ENCODE measurements at regions not wholly inside any gene's neighbourhood (a gene's known extent, or its start where the extent isn't known, plus 50 kb on each side); places are given as distances from the start of the nearest gene placed in this dataset.
"Not testable (repeated sequence)": the region's sequence is repeated elsewhere in the genome, so short reads cannot be mapped to it uniquely, and the experiment has no call there.

DNA sequence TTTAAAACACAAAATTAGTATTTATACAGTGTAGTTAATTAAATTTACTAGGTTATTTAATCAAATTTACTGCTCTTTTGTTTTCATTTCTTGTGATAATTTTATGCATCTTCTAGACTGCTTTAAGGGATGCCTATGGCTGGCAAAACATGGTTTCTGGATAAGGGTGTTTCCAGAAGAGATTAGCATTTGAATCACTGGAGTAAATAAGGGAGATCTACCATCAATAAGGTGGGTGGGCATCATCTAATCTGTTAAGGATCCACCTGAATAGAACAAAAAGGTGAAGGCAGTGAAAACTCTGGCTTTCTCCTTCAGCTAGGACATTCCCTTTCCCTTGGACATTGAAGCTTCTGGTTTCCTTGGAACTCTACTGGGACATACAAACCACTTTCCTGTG is 146.2 kb upstream of the LAMA2 start:
- no peak for DNase-seq

GRCh38 chr6:128731249-128732165 is 151.4 kb upstream of the LAMA2 start:
- DNase-seq, result peak in 1 of 4 experiments; percentile 1

GRCh38 chr6:128727500-128727899 is 155.4 kb upstream of the LAMA2 start:
- no peak for DNase-seq

DNA sequence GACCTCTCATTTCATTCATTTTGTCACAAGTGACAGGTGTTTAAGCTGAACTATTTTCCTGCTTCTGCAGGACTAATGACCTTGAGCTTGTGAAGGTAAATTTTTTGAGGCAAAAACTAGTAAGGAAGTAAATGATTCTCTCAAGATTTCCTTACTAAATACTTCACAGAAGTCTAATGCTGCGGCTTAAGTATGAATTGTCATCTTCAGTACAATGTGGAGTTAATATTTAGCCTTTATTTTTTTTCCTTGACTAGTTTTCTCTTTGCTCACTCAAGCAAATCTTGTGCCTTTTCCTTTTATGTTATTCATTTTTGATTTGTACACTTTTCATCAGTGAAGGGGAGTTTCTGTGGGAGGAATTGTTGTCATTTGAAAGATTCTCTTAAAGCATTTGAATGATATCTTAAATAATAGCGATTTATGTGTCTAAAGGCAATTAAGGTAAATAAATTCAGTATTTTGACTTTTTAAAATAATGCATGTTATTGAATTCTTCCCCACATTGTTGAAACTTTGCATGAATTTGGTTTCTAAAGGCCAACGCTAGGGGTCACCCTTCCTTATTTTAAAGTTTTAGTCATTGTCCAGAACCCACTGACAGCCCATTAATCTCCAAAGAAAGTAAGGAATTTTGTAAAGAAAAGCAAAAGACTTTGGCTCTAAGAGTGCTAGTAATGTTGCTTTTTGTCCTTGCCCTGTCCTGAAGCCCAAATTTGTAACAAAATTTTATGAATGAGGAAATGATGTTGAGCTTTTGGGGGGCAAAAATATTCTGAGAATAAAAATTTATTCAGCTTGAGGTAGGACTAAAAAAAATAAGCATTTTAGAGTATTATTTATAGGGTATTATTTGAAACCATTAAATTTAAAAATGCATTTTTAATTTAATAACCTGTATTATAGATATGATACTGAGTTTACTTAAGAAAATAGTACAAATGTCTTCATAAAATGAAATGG is 157.4 kb upstream of the LAMA2 start:
- peak; percentile 15 to 53 (median 39) for DNase-seq

- no peak for DNase-seq
Measured at GRCh38 chr6:128724738-128725137, 158.2 kb upstream of the LAMA2 start.

GRCh38 chr6:128723667-128724066 is 159.3 kb upstream of the LAMA2 start:
- DNase-seq, result no peak

GRCh38 chr6:128720891-128721290 is 162.0 kb upstream of the LAMA2 start:
- no peak for DNase-seq

- no peak for DNase-seq
Measured at GRCh38 chr6:128719786-128720185, 163.2 kb upstream of the LAMA2 start.

DNA sequence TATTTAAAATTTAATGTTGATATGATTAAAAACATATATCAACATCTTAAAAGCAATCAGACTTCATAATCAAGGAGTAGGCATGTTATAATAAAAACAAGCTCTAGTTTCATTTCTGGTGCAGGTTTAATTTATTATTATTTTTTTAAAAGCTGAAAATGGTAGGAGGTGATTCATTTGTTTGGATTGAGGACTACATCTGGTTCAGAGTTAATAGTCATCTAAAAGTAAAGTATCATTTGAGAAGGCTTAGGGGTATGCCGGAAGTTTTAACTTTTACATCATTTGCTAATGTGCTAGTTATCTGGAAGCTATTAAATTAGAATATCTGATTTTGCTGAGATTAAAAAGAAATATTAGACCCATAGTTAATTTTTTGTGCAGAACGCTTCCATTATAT is 169.5 kb upstream of the LAMA2 start:
- no peak for DNase-seq

GRCh38 chr6:128712898-128713297 is 170.0 kb upstream of the LAMA2 start:
- no peak for DNase-seq

DNA sequence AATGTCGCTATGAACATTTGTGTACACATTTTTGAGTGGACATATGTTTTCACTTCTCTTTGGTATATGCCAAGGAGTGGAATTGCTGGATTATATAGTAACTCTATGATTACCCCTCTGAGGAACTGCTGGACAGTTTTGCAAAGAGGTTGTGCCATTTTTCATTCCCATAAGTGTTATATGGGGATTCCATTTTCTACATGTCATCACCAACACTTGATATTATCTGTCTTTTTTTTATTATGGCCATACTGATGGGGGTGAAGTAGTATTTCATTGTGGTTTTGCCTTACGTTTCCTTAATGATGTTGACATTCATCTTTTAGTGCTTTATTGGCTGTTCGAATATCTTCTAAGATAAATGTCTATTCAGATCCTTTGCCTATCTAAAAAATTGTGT is 171.8 kb upstream of the LAMA2 start:
- DNase-seq, result no peak

GRCh38 chr6:128710315-128710714 is 172.6 kb upstream of the LAMA2 start:
- no peak for DNase-seq

DNA sequence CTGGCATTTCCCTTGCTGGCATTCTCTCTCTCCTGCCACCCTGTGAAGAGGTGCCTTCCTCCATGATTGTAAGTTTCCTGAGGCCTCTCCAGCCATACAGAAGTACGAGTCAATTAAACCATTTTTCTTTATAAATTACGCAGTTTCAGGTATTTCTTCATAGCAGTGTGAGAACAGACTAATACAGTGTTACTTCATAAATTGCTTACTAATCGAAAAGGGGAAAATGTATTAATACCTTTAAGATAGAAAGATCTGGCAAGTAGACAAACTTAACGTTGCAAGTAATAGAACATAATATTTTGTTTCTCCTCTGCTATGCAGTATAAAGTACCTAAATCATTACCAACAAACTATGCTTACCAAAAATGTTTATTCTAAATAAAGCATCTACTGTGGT is 178.3 kb upstream of the LAMA2 start:
- no peak for DNase-seq

GRCh38 chr6:128703794-128704193 is 179.1 kb upstream of the LAMA2 start:
- not testable (repeated sequence) for DNase-seq

DNA sequence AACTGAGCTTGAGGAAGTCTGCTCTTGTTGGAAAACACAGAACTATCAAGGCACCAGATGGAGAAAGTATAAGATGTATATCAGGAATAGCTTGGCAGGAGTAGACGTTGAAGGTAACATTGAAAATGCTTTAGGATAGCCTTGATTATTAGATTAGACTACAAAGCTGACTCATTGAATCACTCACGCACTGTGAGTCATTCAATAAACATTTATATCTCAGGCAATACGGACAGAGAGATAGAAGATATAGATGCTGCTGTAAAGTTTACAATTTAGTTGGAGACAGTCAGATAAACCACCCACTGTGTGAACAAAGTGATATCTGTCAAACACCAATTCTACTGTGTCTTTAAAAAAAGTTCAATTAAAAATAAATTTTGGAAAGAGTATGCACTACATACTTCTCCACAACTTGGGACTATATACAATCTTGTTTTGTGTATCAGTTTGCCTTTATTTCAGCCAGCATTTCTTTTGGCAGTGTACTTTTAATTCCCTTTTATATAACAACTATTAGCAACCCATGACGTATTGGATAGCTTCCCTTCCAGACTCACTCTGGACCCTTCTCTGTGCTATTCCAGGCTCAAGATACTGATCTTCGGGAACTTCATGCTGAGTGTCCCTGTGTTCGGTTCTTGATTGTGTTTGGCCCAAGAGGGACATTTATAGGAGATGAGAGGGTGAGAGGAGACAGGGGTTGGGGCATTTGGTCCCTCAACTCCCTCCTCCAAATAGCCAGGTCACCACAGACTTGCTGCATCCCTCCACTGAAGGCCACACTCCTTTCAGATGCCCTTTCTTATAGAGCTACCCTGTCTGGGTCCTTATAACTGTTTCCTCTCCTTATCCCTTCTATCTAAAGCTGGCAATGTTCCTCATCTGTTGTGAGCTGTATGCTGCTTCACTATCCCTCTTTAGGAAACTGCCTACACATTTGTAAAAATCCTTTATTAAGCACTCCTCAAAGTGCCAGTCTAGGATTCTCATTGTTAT is 176.6 kb upstream of the PTPRK start:
- no peak for DNase-seq

DNA sequence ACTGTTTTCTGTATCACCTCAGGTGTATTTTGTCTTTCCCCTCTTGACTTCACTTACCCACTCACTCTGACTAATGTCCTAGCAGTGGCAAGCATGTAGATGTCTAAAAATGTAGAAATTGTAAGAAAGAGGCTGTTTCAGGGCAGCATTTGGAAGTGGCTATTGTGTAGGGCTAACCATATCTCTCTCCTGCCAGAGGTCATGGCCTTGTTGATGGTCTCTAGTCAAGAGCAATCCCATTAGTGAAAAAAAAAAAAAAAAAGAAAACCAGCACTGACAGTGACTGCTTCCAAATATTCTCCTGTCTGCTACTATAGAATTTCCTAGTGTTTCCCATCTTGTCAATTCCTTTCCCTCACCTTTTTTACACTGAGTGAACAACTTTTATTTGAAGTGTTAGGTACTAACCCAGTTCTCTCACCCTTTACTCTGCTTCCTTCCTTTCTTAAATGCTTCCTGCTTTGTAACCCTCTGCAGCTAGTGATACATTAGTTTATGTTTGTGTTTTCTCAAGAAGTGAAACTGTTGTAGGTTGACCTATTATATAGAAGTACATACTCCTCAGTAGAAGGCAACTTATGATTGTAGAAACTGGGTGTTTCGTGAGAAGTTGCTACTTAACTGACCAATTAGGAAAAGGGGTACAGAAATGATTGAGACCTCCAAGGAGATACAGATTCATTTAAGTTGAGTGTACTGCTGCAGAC is 174.1 kb upstream of the PTPRK start:
- no peak for DNase-seq

GRCh38 chr6:128690063-128690462 is 169.7 kb upstream of the PTPRK start:
- DNase-seq, result no peak

- DNase-seq, result no peak
Measured at GRCh38 chr6:128686084-128686483, 165.7 kb upstream of the PTPRK start.

DNA sequence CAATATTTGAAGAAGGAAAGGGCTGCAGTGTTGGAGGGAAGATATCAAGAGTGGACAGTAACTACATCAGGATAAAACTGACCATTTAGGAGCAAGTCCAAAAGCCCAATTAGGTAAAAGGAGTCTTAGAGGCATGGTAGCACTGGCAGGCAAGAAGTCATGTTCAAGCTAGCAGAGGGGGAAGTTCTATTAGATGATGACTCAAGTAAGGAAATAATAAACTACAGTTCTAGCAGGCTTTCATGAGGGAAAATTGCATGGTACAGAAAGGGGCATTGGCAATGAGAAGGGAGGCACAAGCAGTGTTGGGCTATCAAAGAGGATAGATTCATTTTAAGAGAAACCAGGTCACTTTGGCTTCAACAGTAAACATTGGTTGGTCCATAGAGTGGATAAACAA is 156.1 kb upstream of the PTPRK start:
- DNase-seq, result no peak

DNA sequence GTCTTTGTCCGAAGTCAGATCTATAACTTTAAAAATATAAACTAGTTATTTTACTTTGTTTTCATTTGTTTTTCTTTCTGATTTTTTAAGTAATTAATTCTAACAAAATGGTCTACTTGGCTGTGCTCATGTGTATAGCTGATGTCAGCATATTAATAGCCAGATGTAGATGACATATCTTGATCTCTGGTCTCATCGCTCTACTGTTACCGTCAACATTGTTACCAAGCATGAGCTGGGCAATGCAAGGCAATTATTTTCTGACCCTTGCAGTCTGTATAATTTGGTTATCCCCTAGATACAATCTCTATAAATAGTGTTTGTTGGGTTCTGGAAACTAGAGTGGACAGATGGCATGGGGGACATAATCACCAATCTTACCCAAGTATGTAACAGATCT is 151.6 kb upstream of the PTPRK start:
- no peak for DNase-seq

DNA sequence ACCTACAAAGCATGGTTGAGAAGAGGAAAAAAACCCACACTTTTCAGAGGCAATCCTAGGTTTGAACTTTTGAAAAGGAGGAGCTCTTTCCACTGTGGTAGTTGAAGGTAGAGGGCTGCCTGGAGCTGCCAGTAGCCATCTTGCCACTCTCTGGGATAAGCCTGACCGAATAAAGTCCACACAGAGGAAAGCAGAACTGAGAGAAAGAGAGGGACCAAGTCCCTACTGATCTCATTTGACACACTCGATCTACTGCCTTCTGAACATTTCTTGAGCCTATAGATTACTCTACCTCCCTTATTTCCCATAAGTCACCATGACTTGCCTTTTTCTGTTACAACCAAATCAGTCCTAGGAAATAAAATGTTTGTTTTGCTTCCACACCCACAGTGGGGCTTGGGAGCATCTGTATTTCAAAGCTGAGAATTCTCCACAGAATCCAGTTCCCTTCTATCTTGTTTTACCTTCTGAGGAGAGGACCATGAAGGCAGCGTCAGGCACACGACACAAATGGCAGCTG is 147.0 kb upstream of the PTPRK start:
- DNase-seq, result peak in 1 of 4 experiments; percentile 2
